GM21423 (cell line): ENCODE measurements at regions not wholly inside any gene's neighbourhood (a gene's known extent, or its start where the extent isn't known, plus 50 kb on each side); places are given as distances from the start of the nearest gene placed in this dataset.

Experiments
- ATAC-seq: cut with Tn5 transposase; IDR thresholded peaks from one replicate; pipeline ENCODE4 v1.9.1; 2021; ENCODE audit warnings: mild to moderate bottlenecking, moderate library complexity; ENCODE audit not compliant: unreplicated experiment

GRCh38 chr14:98786456-98786855 lies 485.5 kb downstream of the BCL11B start:
- ATAC-seq = no peak

GRCh38 chr14:98791661-98792060 lies 480.3 kb downstream of the BCL11B start:
- no peak for ATAC-seq

GRCh38 chr14:98792171-98792570 lies 479.8 kb downstream of the BCL11B start:
- ATAC-seq = no peak

GRCh38 chr14:98798099-98798498 lies 473.9 kb downstream of the BCL11B start:
- ATAC-seq = no peak

GRCh38 chr14:98799891-98800290 lies 472.1 kb downstream of the BCL11B start:
- no peak for ATAC-seq

GRCh38 chr14:98802044-98802443 lies 470.0 kb downstream of the BCL11B start:
- ATAC-seq = no peak

GRCh38 chr14:98803196-98803595 lies 468.8 kb downstream of the BCL11B start:
- ATAC-seq = no peak

- no peak for ATAC-seq
Measured at GRCh38 chr14:98808494-98809407, 463.2 kb downstream of the BCL11B start.

GRCh38 chr14:98816195-98816594 lies 455.8 kb downstream of the BCL11B start:
- ATAC-seq = no peak

- no peak for ATAC-seq
Measured at GRCh38 chr14:98816720-98817119, 455.3 kb downstream of the BCL11B start.

GRCh38 chr14:98819132-98819866 lies 452.7 kb downstream of the BCL11B start:
- no peak for ATAC-seq

- no peak for ATAC-seq
Measured at GRCh38 chr14:98819867-98820206, 452.2 kb downstream of the BCL11B start.

GRCh38 chr14:98822917-98823316 lies 449.1 kb downstream of the BCL11B start:
- ATAC-seq = no peak

GRCh38 chr14:98826618-98827017 lies 445.4 kb downstream of the BCL11B start:
- no peak for ATAC-seq

- ATAC-seq = no peak
Measured at GRCh38 chr14:98834119-98834518, 437.9 kb downstream of the BCL11B start.

- no peak for ATAC-seq
Measured at GRCh38 chr14:98835051-98835824, 436.8 kb downstream of the BCL11B start.

GRCh38 chr14:98835825-98836100 lies 436.2 kb downstream of the BCL11B start:
- no peak for ATAC-seq

- no peak for ATAC-seq
Measured at GRCh38 chr14:98840091-98840490, 431.9 kb downstream of the BCL11B start.

- no peak for ATAC-seq
Measured at GRCh38 chr14:98840511-98840910, 431.5 kb downstream of the BCL11B start.

GRCh38 chr14:98844456-98844855 lies 427.5 kb downstream of the BCL11B start:
- ATAC-seq = no peak
